HepG2 (cell line): ENCODE measurements at regions not wholly inside any gene's neighbourhood (a gene's known extent, or its start where the extent isn't known, plus 50 kb on each side); places are given as distances from the start of the nearest gene placed in this dataset.

ENCODE experiments used
- ATAC-seq: fragments of 200-7000 bp; cut with Tn5 transposase; 3 replicates; pipeline ENCODE4 v1.9.1; 2020; ENCODE audit warnings: mild to moderate bottlenecking, moderate library complexity
- BruUV-seq: library from RNA; stranded (reverse); fragments of 400-500 nt; replicated peaks from 2 replicates; lab custom pipeline; 2021; lab: Mats Ljungman, UMichigan
- CTCF ChIA-PET: fragments of 300-600 bp; formaldehyde crosslinking; extraction: SDS; loops from one replicate; lab custom pipeline; 2021; ENCODE audit warnings: low total read pairs, inconsistent platforms, low intra/inter-chr PET ratio; lab: Yijun Ruan, JAX
- POLR2A ChIA-PET: fragments of 350-600 bp; sonication (Branson Sonifier 250); formaldehyde crosslinking; loops from one replicate; lab custom pipeline; 2020; ENCODE audit warnings: antibody characterized with exemption, inconsistent platforms; lab: Yijun Ruan, JAX
- DNase-seq: peaks from one replicate; pipeline ENCODE4 v3.0.0-alpha.2; 2015; ENCODE audit warnings: low spot score
- FAIRE-seq: peaks from 3 replicates; lab custom pipeline; 2011; peaks lifted over from hg19 to GRCh38; lab: Jason Lieb, UNC
- H2AFZ ChIP-seq: one replicate; pipeline ENCODE4 v1.6.1; 2011; ENCODE audit warnings: low read length, inconsistent platforms
- H3K27ac ChIP-seq: fragments of 300-600 bp; 3 replicates; pipeline ENCODE4 v1.8.0; 2011; ENCODE audit warnings: mixed run types, mild to moderate bottlenecking, mixed read lengths, low read length, inconsistent platforms; ENCODE audit not compliant: insufficient read depth; ENCODE audit errors: extremely low read length
- H3K27me3 ChIP-seq, 2 experiments: fragments of 200-600 bp in 1 of 2; 2 replicates in 1 of 2; 3 replicates in 1 of 2; pipeline versions ENCODE4 v1.6.0 to v1.8.0; 2011; ENCODE audit warnings: low read length in 2 of 2, mild to moderate bottlenecking in 2 of 2, moderate library complexity in 2 of 2, inconsistent platforms in 1 of 2; ENCODE audit not compliant: insufficient read depth in 2 of 2, control insufficient read depth in 1 of 2
- H3K36me3 ChIP-seq, 2 experiments: fragments of 200-600 bp in 1 of 2; replicated peaks in 1 of 2; 2 replicates in 1 of 2; 3 replicates in 1 of 2; pipeline versions ENCODE4 v1.5.1 to v1.8.0; 2011; ENCODE audit warnings: low read length in 2 of 2, inconsistent platforms in 1 of 2; ENCODE audit not compliant: insufficient read depth in 2 of 2, control insufficient read depth in 1 of 2
- H3K4me1 ChIP-seq: 2 replicates; pipeline ENCODE4 v1.5.1; 2012; ENCODE audit warnings: low read length, inconsistent platforms; ENCODE audit not compliant: insufficient read depth
- H3K4me2 ChIP-seq: 2 replicates; pipeline ENCODE4 v1.6.0; 2011; ENCODE audit warnings: low read depth, low read length, inconsistent platforms
- H3K4me3 ChIP-seq, 3 experiments: fragments of 200-600 bp in 1 of 3; sonication (generic), shearing (Covaris generic) in 1 of 3; replicated peaks in 1 of 3; 2 replicates each; pipeline ENCODE4 v1.5.1; 2011 to 2016; ENCODE audit warnings: low read length in 3 of 3, inconsistent platforms in 2 of 3, low read depth in 2 of 3, mild to moderate bottlenecking in 2 of 3, control low read depth in 1 of 3, mixed read lengths in 1 of 3; ENCODE audit not compliant: insufficient read depth in 1 of 3
- H3K79me2 ChIP-seq: one replicate; pipeline ENCODE4 v1.6.1; 2011; ENCODE audit warnings: low read length, inconsistent platforms; ENCODE audit not compliant: insufficient read depth
- H3K9ac ChIP-seq: 2 replicates; pipeline ENCODE4 v1.6.0; 2011; ENCODE audit warnings: mild to moderate bottlenecking, low read depth, low read length, inconsistent platforms; ENCODE audit not compliant: insufficient read depth
- H3K9me3 ChIP-seq: 2 replicates; pipeline ENCODE4 v1.5.1; 2012; ENCODE audit warnings: mild to moderate bottlenecking, low read length
- H4K20me1 ChIP-seq: 2 replicates; pipeline ENCODE4 v1.6.0; 2011; ENCODE audit warnings: inconsistent platforms, mild to moderate bottlenecking, low read length, moderate library complexity; ENCODE audit not compliant: insufficient read depth
- CEBPB ChIP-seq: IDR thresholded peaks from 2 replicates; pipeline ENCODE4 v1.6.1; 2011; ENCODE audit warnings: low read depth, low read length, improper control_type of control experiment, borderline replicate concordance
- KLF12 ChIP-seq: sonication (generic); formaldehyde crosslinking; IDR thresholded peaks from 2 replicates; pipeline ENCODE4 v1.4.0; 2020; ENCODE audit warnings: missing genetic modification reagents, borderline replicate concordance
- RBM39 ChIP-seq: fragments of 200-400 bp; formaldehyde crosslinking; IDR thresholded peaks from one replicate; pipeline ENCODE4 v1.6.1; 2018; ENCODE audit warnings: antibody characterized with exemption, mild to moderate bottlenecking, low read depth, low read length; ENCODE audit not compliant: poor library complexity, severe bottlenecking
- SMAD9 ChIP-seq: sonication (generic); formaldehyde crosslinking; IDR thresholded peaks from 2 replicates; pipeline ENCODE4 v1.5.1; 2020; ENCODE audit warnings: mild to moderate bottlenecking, missing genetic modification reagents
- SRSF1 ChIP-seq: fragments of 200-400 bp; formaldehyde crosslinking; optimal IDR thresholded peaks from 2 replicates; pipeline ENCODE3; 2017; ENCODE audit warnings: mild to moderate bottlenecking, low read depth, low read length, moderate library complexity
- THAP7 ChIP-seq: sonication (generic); formaldehyde crosslinking; IDR thresholded peaks from 2 replicates; pipeline ENCODE4 v1.8.1; 2023; ENCODE audit warnings: mild to moderate bottlenecking, missing genetic modification reagents
- ZBTB20 ChIP-seq: sonication (generic); formaldehyde crosslinking; IDR thresholded peaks from 2 replicates; pipeline ENCODE4 v1.8.1; 2023; ENCODE audit warnings: missing genetic modification reagents, low read depth, mild to moderate bottlenecking, borderline replicate concordance
- ZBTB4 ChIP-seq: sonication (generic); formaldehyde crosslinking; IDR thresholded peaks from 2 replicates; pipeline ENCODE4 v1.4.0; 2020; ENCODE audit warnings: missing genetic modification reagents, mild to moderate bottlenecking, borderline replicate concordance
- ZMAT3 ChIP-seq: sonication (generic); formaldehyde crosslinking; conservative IDR thresholded peaks from 2 replicates; pipeline ENCODE4 v1.7.0; 2021; ENCODE audit warnings: missing genetic modification reagents
- ZNF260 ChIP-seq: sonication (generic); formaldehyde crosslinking; IDR thresholded peaks from 2 replicates; pipeline ENCODE4 v1.4.0; 2020; ENCODE audit warnings: missing genetic modification reagents, low read depth, mild to moderate bottlenecking, borderline replicate concordance
- WGBS: methylation state at CpG from one replicate; pipeline ENCODE4 v1.1.6; 2017; ENCODE audit warnings: low lambda C conversion rate; 5-methylcytosine and 5-hydroxymethylcytosine counted together
- in situ Hi-C: cut with HindIII; loops from 2 replicates; pipeline ENCODE4 v1.10.0; 2017; ENCODE audit warnings: low pct_unique_long_range_greater_than_20kb; ENCODE audit not compliant: extremely low pct_ligation_motif_present
- intact Hi-C: fragments of 100-400 bp; cut with micrococcal nuclease; formaldehyde crosslinking; loops from one replicate; pipeline ENCODE4 v1.10.0; 2022; ENCODE audit not compliant: unreplicated experiment
- TF ChIP-seq, protein P1 (sequence below): IDR thresholded peaks from 2 replicates; pipeline ENCODE4 v1.6.1; 2012; ENCODE audit warnings: low read depth, low read length, improper control_type of control experiment

DNA sequence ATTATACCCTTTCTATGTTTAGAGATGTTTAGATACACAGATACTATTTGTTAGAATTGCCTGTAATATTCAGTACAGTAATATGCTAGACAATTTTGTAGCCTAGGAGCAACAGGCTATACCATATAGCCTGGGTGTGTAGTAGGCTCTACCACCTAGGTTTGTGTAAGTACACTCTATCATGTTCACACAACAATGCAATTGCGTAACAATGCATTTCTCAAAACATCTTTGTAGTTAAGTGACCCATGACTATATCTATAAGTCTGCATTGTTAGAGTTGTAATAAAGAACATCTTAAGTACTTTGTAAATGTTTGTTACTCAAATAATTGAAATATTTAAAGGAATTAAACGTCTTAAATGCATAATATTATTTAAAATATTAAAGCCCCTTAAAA is 379.3 kb downstream of the PPP3CA start:
- ATAC-seq (no peak), DNase-seq (no peak), FAIRE-seq (no peak)
- in situ Hi-C loops: no loop called here
- BruUV-seq: no TSS peak
- no peaks in the 10 kb centered on the region for H3K36me3 ChIP-seq
- CTCF ChIA-PET: no interaction called here
- H3K4me3 ChIP-seq: no peak overlapping the region
- no peak for TF ChIP-seq SRSF1
- TF ChIP-seq CEBPB: peak; percentile 70
- TF ChIP-seq ZBTB20 (CRISPR knock-in tag): no peak
- no peak for TF ChIP-seq THAP7 (CRISPR knock-in tag)
- no peak for TF ChIP-seq ZNF260 (CRISPR knock-in tag)
- no peaks in the 10 kb centered on the region for H3K79me2 ChIP-seq
- 0 out of 5 replicates have a peak, but pooled peaks cover 0 to 4% of the 10 kb centered on the region in 2 experiments for H3K27me3 ChIP-seq
- intact Hi-C loops: no loop called here
- H3K9ac ChIP-seq: no peak overlapping the region
- no peaks in the 10 kb centered on the region for H3K4me1 ChIP-seq
- WGBS: 25% methylated on average over 2 of the region's 2 CpGs
- POLR2A ChIA-PET: no interaction called here
- H3K4me2 ChIP-seq: no peak overlapping the region
- H2AFZ ChIP-seq: no peak overlapping the region
- H3K9me3 ChIP-seq: no peaks in the 10 kb centered on the region
- H4K20me1 ChIP-seq: no peaks in the 10 kb centered on the region
- no peak overlapping the region for H3K27ac ChIP-seq

- H3K27me3 ChIP-seq: 0 out of 5 replicates have a peak, but pooled peaks cover 0 to 4% of the 10 kb centered on the region in 2 experiments
- H3K4me2 ChIP-seq: no peak overlapping the region
- H3K27ac ChIP-seq: no peak overlapping the region
- H3K4me1 ChIP-seq: no peaks in the 10 kb centered on the region
- no peak for FAIRE-seq
- WGBS: 0% methylated on average over 1 of the region's 1 CpG
- no peaks in the 10 kb centered on the region for H3K9me3 ChIP-seq
- DNase-seq: no peak
- ChIA-PET POLR2A (no interaction called here), CTCF (no interaction called here)
- H4K20me1 ChIP-seq: no peaks in the 10 kb centered on the region
- H3K79me2 ChIP-seq: no peaks in the 10 kb centered on the region
- no peak overlapping the region for H3K4me3 ChIP-seq
- in situ Hi-C loops: no loop called here
- no peak for TF ChIP-seq SMAD9 (CRISPR knock-in tag)
- no peak for TF ChIP-seq KLF12
- no peak for TF ChIP-seq RBM39
- TF ChIP-seq ZMAT3 (CRISPR knock-in tag): no peak
- TF ChIP-seq, protein P1, sequence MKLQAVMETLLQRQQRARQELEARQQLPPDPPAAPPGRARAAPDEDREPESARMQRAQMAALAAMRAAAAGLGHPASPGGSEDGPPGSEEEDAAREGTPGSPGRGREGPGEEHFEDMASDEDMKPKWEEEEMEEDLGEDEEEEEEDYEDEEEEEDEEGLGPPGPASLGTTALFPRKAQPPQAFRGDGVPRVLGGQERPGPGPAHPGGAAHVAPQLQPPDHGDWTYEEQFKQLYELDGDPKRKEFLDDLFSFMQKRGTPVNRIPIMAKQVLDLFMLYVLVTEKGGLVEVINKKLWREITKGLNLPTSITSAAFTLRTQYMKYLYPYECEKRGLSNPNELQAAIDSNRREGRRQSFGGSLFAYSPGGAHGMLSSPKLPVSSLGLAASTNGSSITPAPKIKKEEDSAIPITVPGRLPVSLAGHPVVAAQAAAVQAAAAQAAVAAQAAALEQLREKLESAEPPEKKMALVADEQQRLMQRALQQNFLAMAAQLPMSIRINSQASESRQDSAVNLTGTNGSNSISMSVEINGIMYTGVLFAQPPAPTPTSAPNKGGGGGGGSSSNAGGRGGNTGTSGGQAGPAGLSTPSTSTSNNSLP: no peak
- TF ChIP-seq ZBTB4 (CRISPR knock-in tag): no peak
- H3K9ac ChIP-seq: no peak overlapping the region
- no peak overlapping the region for H2AFZ ChIP-seq
- H3K36me3 ChIP-seq: no peaks in the 10 kb centered on the region
- no peak for ATAC-seq
- intact Hi-C loops: no loop called here
- no TSS peak for BruUV-seq
These were observed 383.7 kb downstream of the PPP3CA start for GRCh38 chr4:100963627-100964026.
